ENCODE measurements at regions not wholly inside any gene's neighbourhood (a gene's known extent, or its start where the extent isn't known, plus 50 kb on each side); places are given as distances from the start of the nearest gene placed in this dataset.
"Not testable (repeated sequence)": the region's sequence is repeated elsewhere in the genome, so short reads cannot be mapped to it uniquely, and the experiment has no call there.

GRCh38 chr7:26987338-26987737 is 108.5 kb downstream of the HOXA1 start:
- no peak for DNase-seq (ENCODE audit: low read depth)
- H3K4me3 ChIP-seq (ENCODE audit: control insufficient read depth, low read depth, low read length): no peak overlapping the region
- TF ChIP-seq CTCF (IDR thresholded peaks at IDR 0.05; ENCODE audit: control insufficient read depth, insufficient read depth, low read depth, low read length, missing control alignments): no peak

DNA sequence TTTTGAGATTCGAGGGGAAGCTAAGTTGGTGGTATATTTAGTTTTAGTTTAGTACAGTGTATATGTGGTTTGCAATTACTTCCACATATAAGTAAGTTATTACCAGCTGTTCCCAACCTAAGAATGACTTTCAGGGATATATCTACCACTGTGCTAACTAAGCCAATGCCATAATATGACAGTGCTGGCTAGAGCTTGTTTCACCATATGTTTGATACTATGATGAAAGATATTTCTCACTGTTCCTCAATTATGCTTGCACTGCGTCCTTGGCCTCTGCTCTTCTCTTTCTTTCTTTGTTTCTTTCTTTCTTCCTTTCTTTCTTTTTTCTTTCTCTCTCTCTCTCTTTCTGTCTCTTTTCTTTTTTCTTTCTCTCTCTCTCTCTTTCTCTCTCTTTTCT is 113.8 kb upstream of the SKAP2 start:
- TF ChIP-seq CTCF (IDR thresholded peaks at IDR 0.05; ENCODE audit: control insufficient read depth, insufficient read depth, low read depth, low read length, missing control alignments): no peak
- H3K4me3 ChIP-seq (ENCODE audit: control insufficient read depth, low read depth, low read length): no peak overlapping the region
- no peak for DNase-seq (ENCODE audit: low read depth)

GRCh38 chr7:26976840-26977239 is 112.5 kb upstream of the SKAP2 start:
- TF ChIP-seq CTCF (IDR thresholded peaks at IDR 0.05; ENCODE audit: control insufficient read depth, insufficient read depth, low read depth, low read length, missing control alignments): no peak
- no peak for DNase-seq (ENCODE audit: low read depth)
- no peak overlapping the region for H3K4me3 ChIP-seq (ENCODE audit: control insufficient read depth, low read depth, low read length)

- H3K4me3 ChIP-seq (ENCODE audit: control insufficient read depth, low read depth, low read length); DNase-seq (ENCODE audit: low read depth): not testable (repeated sequence)
Measured at GRCh38 chr7:26971924-26972323, 107.5 kb upstream of the SKAP2 start.

DNA sequence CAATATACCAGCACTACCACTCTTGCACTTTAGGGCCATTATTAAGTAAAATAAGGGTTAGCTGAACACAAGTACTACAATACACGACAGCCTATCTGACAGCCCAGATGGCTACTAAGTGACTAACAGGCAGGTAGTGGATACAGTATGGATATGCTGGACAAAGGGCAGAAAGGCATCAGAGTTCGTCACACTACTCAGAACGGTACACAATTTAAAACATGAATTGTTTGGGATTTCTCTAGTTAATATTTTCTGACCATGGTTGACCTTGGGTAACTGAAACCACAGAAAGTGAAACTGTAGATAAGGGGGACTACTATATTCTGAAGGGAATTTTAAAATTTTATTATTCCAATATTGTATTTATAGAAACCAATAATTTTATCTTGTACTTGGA is 101.3 kb upstream of the SKAP2 start:
- H3K4me3 ChIP-seq (ENCODE audit: control insufficient read depth, low read depth, low read length): no peak overlapping the region
- no peak for DNase-seq (ENCODE audit: low read depth)
- no peak for TF ChIP-seq CTCF (IDR thresholded peaks at IDR 0.05; ENCODE audit: control insufficient read depth, insufficient read depth, low read depth, low read length, missing control alignments)

DNA sequence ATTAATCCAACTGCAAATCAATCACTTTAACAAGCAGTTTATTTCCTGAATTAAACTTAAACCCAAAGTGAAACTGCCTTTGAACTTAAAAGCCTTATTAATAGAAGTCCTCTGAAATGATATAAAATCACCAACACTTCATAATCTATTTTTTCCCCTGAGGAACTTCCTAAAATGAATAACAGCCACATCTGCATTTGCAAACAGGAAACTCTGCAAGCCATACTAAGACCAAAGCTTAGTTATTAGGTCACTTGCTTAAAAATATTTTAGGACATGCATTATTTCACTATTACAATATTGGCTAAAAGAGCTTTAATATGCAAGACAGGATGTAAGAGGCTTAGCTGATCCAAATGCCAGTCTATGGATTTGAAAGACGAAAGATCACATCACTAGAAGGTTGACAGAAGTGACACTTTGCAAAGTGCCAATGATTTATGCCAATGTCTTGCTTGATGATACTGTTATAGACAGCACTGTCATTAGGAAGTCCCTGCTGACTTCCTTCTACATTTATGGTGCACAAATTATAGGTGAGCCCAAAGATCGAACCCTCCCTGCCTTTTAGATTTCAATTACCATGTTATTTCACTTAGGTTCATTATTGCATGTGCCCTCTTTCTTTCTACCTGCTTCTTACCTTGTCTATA is 99.9 kb upstream of the SKAP2 start:
- no peak for TF ChIP-seq CTCF (IDR thresholded peaks at IDR 0.05; ENCODE audit: control insufficient read depth, insufficient read depth, low read depth, low read length, missing control alignments)
- DNase-seq (ENCODE audit: low read depth): no peak
- H3K4me3 ChIP-seq (ENCODE audit: control insufficient read depth, low read depth, low read length): no peak overlapping the region

GRCh38 chr7:26959290-26959689 is 94.9 kb upstream of the SKAP2 start:
- no peak for TF ChIP-seq CTCF (IDR thresholded peaks at IDR 0.05; ENCODE audit: control insufficient read depth, insufficient read depth, low read depth, low read length, missing control alignments)

More at GRCh38 chr7:26959290-26959689, 94.9 kb upstream of the SKAP2 start:
- no peak overlapping the region for H3K4me3 ChIP-seq (ENCODE audit: control insufficient read depth, low read depth, low read length)
- no peak for DNase-seq (ENCODE audit: low read depth)
